Endodermal cell (in vitro differentiated cells): ENCODE measurements at regions not wholly inside any gene's neighbourhood (a gene's known extent, or its start where the extent isn't known, plus 50 kb on each side); places are given as distances from the start of the nearest gene placed in this dataset.

Experiments used
- DNase-seq: peaks from one replicate; pipeline ENCODE4 v3.0.0-alpha.2; 2017
- H3K27ac ChIP-seq: 2 replicates; pipeline ENCODE4 v1.5.1; 2013; ENCODE audit warnings: mild to moderate bottlenecking, low read depth, low read length, moderate library complexity
- H3K27me3 ChIP-seq: 2 replicates; pipeline ENCODE4 v1.6.1; 2013; ENCODE audit warnings: mild to moderate bottlenecking, low read length, moderate library complexity; ENCODE audit not compliant: insufficient read depth, control insufficient read depth, poor library complexity, severe bottlenecking
- H3K36me3 ChIP-seq: 2 replicates; pipeline ENCODE4 v1.7.0; 2013; ENCODE audit warnings: mild to moderate bottlenecking, low read length, moderate library complexity; ENCODE audit not compliant: control insufficient read depth, insufficient read depth
- H3K4me1 ChIP-seq: one replicate; pipeline ENCODE4 v1.7.0; 2013; ENCODE audit warnings: low read length; ENCODE audit not compliant: control insufficient read depth, insufficient read depth
- H3K4me3 ChIP-seq: 2 replicates; pipeline ENCODE4 v1.5.1; 2013; ENCODE audit warnings: mild to moderate bottlenecking, low read length, moderate library complexity
- H3K9ac ChIP-seq: 2 replicates; pipeline ENCODE4 v1.6.1; 2013; ENCODE audit warnings: mild to moderate bottlenecking, low read length, moderate library complexity; ENCODE audit not compliant: poor library complexity, severe bottlenecking; ENCODE audit errors: extremely low read depth
- H3K9me3 ChIP-seq: 2 replicates; pipeline ENCODE4 v1.6.1; 2013; ENCODE audit warnings: mild to moderate bottlenecking, low read length, moderate library complexity; ENCODE audit not compliant: control insufficient read depth
- H3K27ac Mint-ChIP-seq: 2 replicates; pipeline ENCODE4 v1.8.0; 2020; ENCODE audit warnings: mixed read lengths
- H3K27me3 Mint-ChIP-seq: 2 replicates; pipeline ENCODE4 v1.8.0; 2021; ENCODE audit warnings: mild to moderate bottlenecking, mixed read lengths; ENCODE audit not compliant: insufficient read depth
- H3K36me3 Mint-ChIP-seq: 2 replicates; pipeline ENCODE4 v1.8.0; 2020; ENCODE audit warnings: low read depth, mixed read lengths
- H3K4me1 Mint-ChIP-seq: 2 replicates; pipeline ENCODE4 v1.8.0; 2020; ENCODE audit warnings: mixed read lengths
- H3K4me3 Mint-ChIP-seq: 2 replicates; pipeline ENCODE4 v1.8.0; 2020; ENCODE audit warnings: mild to moderate bottlenecking, moderate library complexity, mixed read lengths
- H3K9me3 Mint-ChIP-seq: 2 replicates; pipeline ENCODE4 v1.8.0; 2020; ENCODE audit warnings: mild to moderate bottlenecking, mixed read lengths
- WGBS, 2 experiments: methylation state at CpG; one replicate each; pipeline versions ENCODE4 v1.1.5 to v1.1.7; 2013; ENCODE audit warnings: missing lambda C conversion rate in 2 of 2, mixed read lengths in 1 of 2; ENCODE audit not compliant: insufficient coverage in 1 of 2, insufficient read length in 1 of 2; 5-methylcytosine and 5-hydroxymethylcytosine counted together
- TF ChIP-seq, protein P1 (sequence below): fragments of 200-600 bp; sonication (generic); conservative IDR thresholded peaks from 2 replicates; pipeline ENCODE4 v1.5.0; 2021; ENCODE audit warnings: antibody characterized with exemption, mild to moderate bottlenecking

- Mint-ChIP-seq H3K4me1 (no peaks in the 10 kb centered on the region), H3K36me3 (no peaks in the 10 kb centered on the region), H3K4me3 (no peak overlapping the region), H3K27me3 (no peaks in the 10 kb centered on the region), H3K27ac (no peak overlapping the region), H3K9me3 (peaks cover 3% of the 10 kb centered on the region)
- no peak for DNase-seq
- TF ChIP-seq, protein P1, sequence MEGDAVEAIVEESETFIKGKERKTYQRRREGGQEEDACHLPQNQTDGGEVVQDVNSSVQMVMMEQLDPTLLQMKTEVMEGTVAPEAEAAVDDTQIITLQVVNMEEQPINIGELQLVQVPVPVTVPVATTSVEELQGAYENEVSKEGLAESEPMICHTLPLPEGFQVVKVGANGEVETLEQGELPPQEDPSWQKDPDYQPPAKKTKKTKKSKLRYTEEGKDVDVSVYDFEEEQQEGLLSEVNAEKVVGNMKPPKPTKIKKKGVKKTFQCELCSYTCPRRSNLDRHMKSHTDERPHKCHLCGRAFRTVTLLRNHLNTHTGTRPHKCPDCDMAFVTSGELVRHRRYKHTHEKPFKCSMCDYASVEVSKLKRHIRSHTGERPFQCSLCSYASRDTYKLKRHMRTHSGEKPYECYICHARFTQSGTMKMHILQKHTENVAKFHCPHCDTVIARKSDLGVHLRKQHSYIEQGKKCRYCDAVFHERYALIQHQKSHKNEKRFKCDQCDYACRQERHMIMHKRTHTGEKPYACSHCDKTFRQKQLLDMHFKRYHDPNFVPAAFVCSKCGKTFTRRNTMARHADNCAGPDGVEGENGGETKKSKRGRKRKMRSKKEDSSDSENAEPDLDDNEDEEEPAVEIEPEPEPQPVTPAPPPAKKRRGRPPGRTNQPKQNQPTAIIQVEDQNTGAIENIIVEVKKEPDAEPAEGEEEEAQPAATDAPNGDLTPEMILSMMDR: no peak
- Histone ChIP-seq H3K4me1 (no peaks in the 10 kb centered on the region), H3K27me3 (no peaks in the 10 kb centered on the region), H3K27ac (no peak overlapping the region), H3K4me3 (no peak overlapping the region), H3K9me3 (no peaks in the 10 kb centered on the region), H3K9ac (no peak overlapping the region), H3K36me3 (no peaks in the 10 kb centered on the region)
- WGBS, 2 experiments: 92% methylated on average over 1 of the region's 1 CpG; no CpG with 5 or more reads in 1 of the 2 experiments
Observed at GRCh38 chr6:155561257-155561965, 105.8 kb upstream of the NOX3 start.

- H3K27me3 ChIP-seq: no peaks in the 10 kb centered on the region
- DNase-seq: no peak
- no peak overlapping the region for H3K4me3 ChIP-seq
- Mint-ChIP-seq H3K27ac (no peak overlapping the region), H3K4me3 (no peak overlapping the region), H3K4me1 (peaks cover 4% of the 10 kb centered on the region), H3K27me3 (no peaks in the 10 kb centered on the region), H3K9me3 (no peaks in the 10 kb centered on the region), H3K36me3 (no peaks in the 10 kb centered on the region)
- no peak overlapping the region for H3K9ac ChIP-seq
- H3K4me1 ChIP-seq: no peaks in the 10 kb centered on the region
- no peaks in the 10 kb centered on the region for H3K36me3 ChIP-seq
- TF ChIP-seq, protein P1: no peak
- WGBS, 2 experiments: 91 to 93% methylated on average over 2 to 4 of the region's 4 CpGs
- no peaks in the 10 kb centered on the region for H3K9me3 ChIP-seq
- H3K27ac ChIP-seq: no peak overlapping the region
Observed at GRCh38 chr6:155549928-155550327, 94.3 kb upstream of the NOX3 start.

DNA sequence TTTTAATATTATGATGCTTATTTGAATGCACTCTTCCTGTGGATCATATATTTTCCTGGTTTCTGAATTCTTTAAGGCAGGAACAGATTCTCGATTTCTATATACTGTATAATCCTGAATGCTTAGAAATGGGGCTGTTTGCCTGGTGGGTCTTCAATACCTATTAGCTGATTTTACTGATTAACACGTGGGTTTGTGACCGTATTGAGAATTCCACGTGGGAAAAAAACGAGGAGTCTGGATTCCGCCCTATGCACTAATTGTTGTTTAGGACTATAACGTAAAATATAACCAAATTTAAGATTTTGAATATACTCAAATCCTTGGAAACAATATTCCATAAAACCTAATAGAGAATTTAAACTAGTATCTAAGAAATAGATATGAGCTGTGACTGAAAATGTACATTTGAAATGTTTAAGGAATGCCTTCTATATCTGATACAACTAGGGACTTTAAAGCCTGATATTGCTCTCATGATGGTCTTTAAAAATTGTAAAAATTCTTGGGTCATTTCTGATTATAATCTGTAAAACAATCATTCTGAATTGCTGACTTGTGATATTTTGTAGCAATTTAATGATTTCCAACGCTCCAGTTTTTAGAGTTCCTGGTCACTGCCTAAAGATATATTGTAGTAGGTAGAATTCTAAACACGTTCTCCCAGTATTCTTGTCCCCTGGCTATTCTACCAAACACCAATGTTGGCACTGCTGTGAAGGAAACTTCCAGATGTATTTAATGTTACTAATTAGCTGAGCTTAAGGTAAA is 93.6 kb upstream of the NOX3 start:
- Histone ChIP-seq H3K27ac (no peak overlapping the region), H3K4me1 (no peaks in the 10 kb centered on the region), H3K27me3 (no peaks in the 10 kb centered on the region), H3K9me3 (no peaks in the 10 kb centered on the region), H3K36me3 (no peaks in the 10 kb centered on the region), H3K4me3 (no peak overlapping the region), H3K9ac (no peak overlapping the region)
- H3K36me3 Mint-ChIP-seq: no peaks in the 10 kb centered on the region
- H3K27ac Mint-ChIP-seq: no peak overlapping the region
- TF ChIP-seq, protein P1: no peak
- WGBS, 2 experiments: 96% methylated on average over 8 of the region's 9 CpGs; no CpG with 5 or more reads in 1 of the 2 experiments
- no peaks in the 10 kb centered on the region for H3K9me3 Mint-ChIP-seq
- no peak for DNase-seq
- H3K4me1 Mint-ChIP-seq: peaks cover 6% of the 10 kb centered on the region
- no peaks in the 10 kb centered on the region for H3K27me3 Mint-ChIP-seq
- no peak overlapping the region for H3K4me3 Mint-ChIP-seq
